ENCODE measurements at regions not wholly inside any gene's neighbourhood (a gene's known extent, or its start where the extent isn't known, plus 50 kb on each side); places are given as distances from the start of the nearest gene placed in this dataset.
A peak's percentile ranks its signal among the peaks of the same experiment; 100 is the strongest.

GRCh38 chr10:81152656-81153055, 615.0 kb downstream of the SH2D4B start:
- H3K4me3 ChIP-seq: no peak overlapping the region
- RAD21 ChIA-PET (ENCODE audit: unreplicated experiment): no interaction called here
- SMC1A ChIA-PET (ENCODE audit: uncharacterized antibody, unreplicated experiment): no interaction called here
- no peaks in the 10 kb centered on the region for H3K79me2 ChIP-seq (ENCODE audit: control insufficient read depth, insufficient read depth, low read length)
- no peaks in the 10 kb centered on the region for H3K27me3 ChIP-seq (replicated peaks in 1 of 2; ENCODE audit: control insufficient read depth in 2 of 2, insufficient read depth in 2 of 2, low read length in 1 of 2)
- no peak overlapping the region for H2AFZ ChIP-seq (ENCODE audit: control insufficient read depth, low read depth, low read length)
- CTCF ChIA-PET: interaction anchor here (1.2 kb wide), 1 partner anchor 26 kb away, joined by 5 read pairs; no protein-coding TSS in a partner anchor
- H3K4me1 ChIP-seq (ENCODE audit: control insufficient read depth, insufficient read depth, low read length): no peaks in the 10 kb centered on the region
- ATAC-seq (no peak), DNase-seq (ENCODE audit: low read depth, low spot score) (no peak), FAIRE-seq (no peak)
- H4K20me1 ChIP-seq (ENCODE audit: control insufficient read depth, insufficient read depth): no peaks in the 10 kb centered on the region
- POLR2A ChIA-PET: no interaction called here
- H3K4me2 ChIP-seq (ENCODE audit: control insufficient read depth, insufficient read depth): no peak overlapping the region
- in situ Hi-C loops (cut with MboI) (no loop called here), intact Hi-C loops (cut with micrococcal nuclease; ENCODE audit: unreplicated experiment) (no loop called here)
- no peak overlapping the region for H3K27ac ChIP-seq (ENCODE audit: control insufficient read depth, insufficient read depth)
- no peaks in the 10 kb centered on the region for H3K36me3 ChIP-seq (ENCODE audit: control insufficient read depth in 2 of 2, insufficient read depth in 2 of 2, low read length in 1 of 2)
- H3K9ac ChIP-seq (ENCODE audit: control insufficient read depth, insufficient read depth, low read length): no peak overlapping the region
- BruUV-seq (replicated peaks): no TSS peak
- no peaks in the 10 kb centered on the region for H3K9me3 ChIP-seq (replicated peaks; ENCODE audit: control insufficient read depth, insufficient read depth, low read length)
- TF ChIP-seq USF1 (IDR thresholded peaks at IDR 0.05; ENCODE audit: borderline replicate concordance, extremely low read length, insufficient read depth, low read depth, low read length) (no peak), NFYB (IDR thresholded peaks at IDR 0.05; ENCODE audit: insufficient read depth, low read depth, low read length) (no peak), ELK1 (IDR thresholded peaks at IDR 0.05; ENCODE audit: low read depth, low read length) (no peak), NFXL1 (IDR thresholded peaks at IDR 0.05; ENCODE audit: borderline replicate concordance) (no peak)

GRCh38 chr10:81157681-81158080, 620.0 kb downstream of the SH2D4B start:
- peak; percentile 69 for ATAC-seq
- POLR2A ChIA-PET: no interaction called here
- H3K36me3 ChIP-seq (ENCODE audit: control insufficient read depth in 2 of 2, insufficient read depth in 2 of 2, low read length in 1 of 2): no peaks in the 10 kb centered on the region
- H3K79me2 ChIP-seq (ENCODE audit: control insufficient read depth, insufficient read depth, low read length): no peaks in the 10 kb centered on the region
- intact Hi-C loops (cut with micrococcal nuclease; ENCODE audit: unreplicated experiment): no loop called here
- no peaks in the 10 kb centered on the region for H3K27me3 ChIP-seq (replicated peaks in 1 of 2; ENCODE audit: control insufficient read depth in 2 of 2, insufficient read depth in 2 of 2, low read length in 1 of 2)
- H2AFZ ChIP-seq (ENCODE audit: control insufficient read depth, low read depth, low read length): no peak overlapping the region
- H3K4me3 ChIP-seq: no peak overlapping the region
- H3K4me2 ChIP-seq (ENCODE audit: control insufficient read depth, insufficient read depth): no peak overlapping the region
- CTCF ChIA-PET: interaction anchor here (0.6 to 1.1 kb wide), 3 partner anchors 21 to 37 kb away, joined by 3 to 4 read pairs (median 3); no protein-coding TSS in a partner anchor
- SMC1A ChIA-PET (ENCODE audit: uncharacterized antibody, unreplicated experiment): no interaction called here
- H3K9ac ChIP-seq (ENCODE audit: control insufficient read depth, insufficient read depth, low read length): no peak overlapping the region
- in situ Hi-C loops (cut with MboI): no loop called here
- no TSS peak for BruUV-seq (replicated peaks)
- DNase-seq (ENCODE audit: low read depth, low spot score): no peak
- 0 out of 2 replicates have a peak, but pooled peaks have one; percentile 27 for TF ChIP-seq JUNB (IDR thresholded peaks at IDR 0.05)
- TF ChIP-seq ZNF207 (IDR thresholded peaks at IDR 0.05; ENCODE audit: borderline replicate concordance): no peak
- no peak for TF ChIP-seq YBX1 (IDR thresholded peaks at IDR 0.05)
- TF ChIP-seq FOXK2 (IDR thresholded peaks at IDR 0.05): no peak
- FAIRE-seq: no peak
- H3K9me3 ChIP-seq (replicated peaks; ENCODE audit: control insufficient read depth, insufficient read depth, low read length): no peaks in the 10 kb centered on the region
- H3K4me1 ChIP-seq (ENCODE audit: control insufficient read depth, insufficient read depth, low read length): no peaks in the 10 kb centered on the region
- RAD21 ChIA-PET (ENCODE audit: unreplicated experiment): interaction anchor here (0.9 to 1.9 kb wide), 3 partner anchors 22 to 75 kb away, joined by 3 to 6 read pairs (median 4); no protein-coding TSS in a partner anchor
- no peak overlapping the region for H3K27ac ChIP-seq (ENCODE audit: control insufficient read depth, insufficient read depth)
- no peaks in the 10 kb centered on the region for H4K20me1 ChIP-seq (ENCODE audit: control insufficient read depth, insufficient read depth)
